ENCODE measurements at regions not wholly inside any gene's neighbourhood (a gene's known extent, or its start where the extent isn't known, plus 50 kb on each side); places are given as distances from the start of the nearest gene placed in this dataset.

- DNase-seq (ENCODE audit: low read depth), result peak; percentile 87
- no peak overlapping the region for H3K4me3 ChIP-seq (replicated peaks; ENCODE audit: low read depth, low read length)
- TF ChIP-seq CTCF (IDR thresholded peaks at IDR 0.05; ENCODE audit: low read length, missing control alignments), result no peak
These were observed 69.8 kb downstream of the NCOR2 start for GRCh38 chr12:124497658-124498057.

GRCh38 chr12:124497039-124497438, 70.4 kb downstream of the NCOR2 start:
- no peak overlapping the region for H3K4me3 ChIP-seq (replicated peaks; ENCODE audit: low read depth, low read length)
- no peak for TF ChIP-seq CTCF (IDR thresholded peaks at IDR 0.05; ENCODE audit: low read length, missing control alignments)
- DNase-seq (ENCODE audit: low read depth), result peak; percentile 85

- TF ChIP-seq CTCF (IDR thresholded peaks at IDR 0.05; ENCODE audit: low read length, missing control alignments), result no peak
- H3K4me3 ChIP-seq (replicated peaks; ENCODE audit: low read depth, low read length), result no peak overlapping the region
- no peak for DNase-seq (ENCODE audit: low read depth)
These were observed 70.8 kb downstream of the NCOR2 start for GRCh38 chr12:124496584-124496983.

GRCh38 chr12:124495194-124495983, 72.0 kb downstream of the NCOR2 start:
- no peak overlapping the region for H3K4me3 ChIP-seq (replicated peaks; ENCODE audit: low read depth, low read length)
- DNase-seq (ENCODE audit: low read depth), result no peak
- no peak for TF ChIP-seq CTCF (IDR thresholded peaks at IDR 0.05; ENCODE audit: low read length, missing control alignments)

GRCh38 chr12:124494751-124495129, 72.7 kb downstream of the NCOR2 start:
- TF ChIP-seq CTCF (IDR thresholded peaks at IDR 0.05; ENCODE audit: low read length, missing control alignments), result no peak
- no peak for DNase-seq (ENCODE audit: low read depth)
- H3K4me3 ChIP-seq (replicated peaks; ENCODE audit: low read depth, low read length), result no peak overlapping the region

- no peak overlapping the region for H3K4me3 ChIP-seq (replicated peaks; ENCODE audit: low read depth, low read length)
- TF ChIP-seq CTCF (IDR thresholded peaks at IDR 0.05; ENCODE audit: low read length, missing control alignments), result no peak
- peak; percentile 60 for DNase-seq (ENCODE audit: low read depth)
These were observed 73.3 kb downstream of the NCOR2 start for GRCh38 chr12:124493809-124494750.

Data from fibroblast of pulmonary artery (primary cell).